Hepatocyte (in vitro differentiated cells): ENCODE measurements at regions not wholly inside any gene's neighbourhood (a gene's known extent, or its start where the extent isn't known, plus 50 kb on each side); places are given as distances from the start of the nearest gene placed in this dataset.

ENCODE experiments used
- EZH2 ChIP-seq: fragments of 200-600 bp; sonication (generic); IDR thresholded peaks from 2 replicates; pipeline ENCODE4 v1.6.1; 2016; ENCODE audit warnings: antibody characterized with exemption, mild to moderate bottlenecking, borderline replicate concordance
- EZH2phosphoT487 ChIP-seq: fragments of 200-600 bp; sonication (generic); IDR thresholded peaks from one replicate; pipeline ENCODE4 v1.6.1; 2018; ENCODE audit warnings: antibody characterized with exemption, mild to moderate bottlenecking, low read depth, moderate library complexity; ENCODE audit not compliant: unreplicated experiment, severe bottlenecking

- no peak for TF ChIP-seq EZH2phosphoT487
- TF ChIP-seq EZH2: no peak
These were observed 176.1 kb upstream of the KL start for GRCh38 chr13:32840113-32840512.
